ENCODE measurements at regions not wholly inside any gene's neighbourhood (a gene's known extent, or its start where the extent isn't known, plus 50 kb on each side); places are given as distances from the start of the nearest gene placed in this dataset.

DNA sequence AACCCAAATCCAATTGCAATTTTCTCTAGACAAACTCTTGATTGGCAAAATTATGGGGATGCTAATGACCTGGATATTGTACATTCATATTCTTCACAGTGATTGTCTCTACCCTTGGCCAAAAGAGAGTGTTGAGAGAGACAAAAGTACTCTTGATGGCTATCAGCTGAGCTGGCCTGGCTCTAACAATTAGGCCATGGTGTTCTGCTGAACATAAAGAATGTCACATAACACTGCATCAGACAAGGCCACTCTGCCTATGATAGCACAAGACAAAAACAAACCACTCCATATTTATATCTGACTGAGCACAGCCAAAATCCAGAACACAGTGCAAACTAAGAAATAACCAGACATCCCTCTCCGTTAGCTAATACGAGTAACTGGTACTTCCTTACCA is 101.7 kb downstream of the ADAMTS1 start:
- Histone ChIP-seq H3K36me3 (ENCODE audit: insufficient read depth, low read length) (no peaks in the 10 kb centered on the region), H3K4me3 (ENCODE audit: low read length) (no peak overlapping the region), H3K27ac (ENCODE audit: low read length) (no peak overlapping the region), H3K9ac (ENCODE audit: low read length) (no peak overlapping the region), H2AFZ (ENCODE audit: low read depth, low read length) (no peak overlapping the region), H3K27me3 (ENCODE audit: insufficient read depth, low read depth, low read length) (no peaks in the 10 kb centered on the region), H3K79me2 (replicated peaks; ENCODE audit: insufficient read depth, low read length) (no peaks in the 10 kb centered on the region), H3K9me2 (ENCODE audit: insufficient read depth, low read length) (no peaks in the 10 kb centered on the region), H3K4me2 (ENCODE audit: low read length) (no peak overlapping the region), H3F3A (ENCODE audit: insufficient read depth, low read length, poor library complexity, severe bottlenecking) (no peaks in the 10 kb centered on the region), H4K20me1 (ENCODE audit: insufficient read depth) (no peaks in the 10 kb centered on the region), H3K9me3 (ENCODE audit: low read length) (no peaks in the 10 kb centered on the region)
- no peak for TF ChIP-seq MXI1 (conservative IDR thresholded peaks at IDR 0.05; ENCODE audit: poor library complexity, severe bottlenecking)
- TF ChIP-seq EZH2 (IDR thresholded peaks at IDR 0.05; ENCODE audit: borderline replicate concordance, insufficient read depth, low read length, poor library complexity, severe bottlenecking), result no peak
- TF ChIP-seq SMC3 (conservative IDR thresholded peaks at IDR 0.05; ENCODE audit: poor library complexity), result no peak
- TF ChIP-seq POLR2AphosphoS5 (IDR thresholded peaks at IDR 0.05), result no peak
- TF ChIP-seq RAD21 (conservative IDR thresholded peaks at IDR 0.05), result no peak
- TF ChIP-seq CTCF (IDR thresholded peaks at IDR 0.05; ENCODE audit: poor library complexity, severe bottlenecking), result no peak
- TF ChIP-seq, protein P1, sequence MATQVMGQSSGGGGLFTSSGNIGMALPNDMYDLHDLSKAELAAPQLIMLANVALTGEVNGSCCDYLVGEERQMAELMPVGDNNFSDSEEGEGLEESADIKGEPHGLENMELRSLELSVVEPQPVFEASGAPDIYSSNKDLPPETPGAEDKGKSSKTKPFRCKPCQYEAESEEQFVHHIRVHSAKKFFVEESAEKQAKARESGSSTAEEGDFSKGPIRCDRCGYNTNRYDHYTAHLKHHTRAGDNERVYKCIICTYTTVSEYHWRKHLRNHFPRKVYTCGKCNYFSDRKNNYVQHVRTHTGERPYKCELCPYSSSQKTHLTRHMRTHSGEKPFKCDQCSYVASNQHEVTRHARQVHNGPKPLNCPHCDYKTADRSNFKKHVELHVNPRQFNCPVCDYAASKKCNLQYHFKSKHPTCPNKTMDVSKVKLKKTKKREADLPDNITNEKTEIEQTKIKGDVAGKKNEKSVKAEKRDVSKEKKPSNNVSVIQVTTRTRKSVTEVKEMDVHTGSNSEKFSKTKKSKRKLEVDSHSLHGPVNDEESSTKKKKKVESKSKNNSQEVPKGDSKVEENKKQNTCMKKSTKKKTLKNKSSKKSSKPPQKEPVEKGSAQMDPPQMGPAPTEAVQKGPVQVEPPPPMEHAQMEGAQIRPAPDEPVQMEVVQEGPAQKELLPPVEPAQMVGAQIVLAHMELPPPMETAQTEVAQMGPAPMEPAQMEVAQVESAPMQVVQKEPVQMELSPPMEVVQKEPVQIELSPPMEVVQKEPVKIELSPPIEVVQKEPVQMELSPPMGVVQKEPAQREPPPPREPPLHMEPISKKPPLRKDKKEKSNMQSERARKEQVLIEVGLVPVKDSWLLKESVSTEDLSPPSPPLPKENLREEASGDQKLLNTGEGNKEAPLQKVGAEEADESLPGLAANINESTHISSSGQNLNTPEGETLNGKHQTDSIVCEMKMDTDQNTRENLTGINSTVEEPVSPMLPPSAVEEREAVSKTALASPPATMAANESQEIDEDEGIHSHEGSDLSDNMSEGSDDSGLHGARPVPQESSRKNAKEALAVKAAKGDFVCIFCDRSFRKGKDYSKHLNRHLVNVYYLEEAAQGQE (IDR thresholded peaks at IDR 0.05; ENCODE audit: borderline replicate concordance), result no peak
- no peak for TF ChIP-seq EP300 (conservative IDR thresholded peaks at IDR 0.05; ENCODE audit: poor library complexity, severe bottlenecking)
- no peak for TF ChIP-seq TAF1 (IDR thresholded peaks at IDR 0.05; ENCODE audit: low read depth)

- Histone ChIP-seq H3K79me2 (replicated peaks; ENCODE audit: insufficient read depth, low read length) (no peaks in the 10 kb centered on the region), H3K27ac (ENCODE audit: low read length) (no peak overlapping the region), H3K4me3 (ENCODE audit: low read length) (no peak overlapping the region), H2AFZ (ENCODE audit: low read depth, low read length) (no peak overlapping the region), H3K27me3 (ENCODE audit: insufficient read depth, low read depth, low read length) (no peaks in the 10 kb centered on the region), H3K4me2 (ENCODE audit: low read length) (no peak overlapping the region), H4K20me1 (ENCODE audit: insufficient read depth) (no peaks in the 10 kb centered on the region), H3K9me2 (ENCODE audit: insufficient read depth, low read length) (no peaks in the 10 kb centered on the region), H3F3A (ENCODE audit: insufficient read depth, low read length, poor library complexity, severe bottlenecking) (no peaks in the 10 kb centered on the region), H3K9ac (ENCODE audit: low read length) (no peak overlapping the region), H3K36me3 (ENCODE audit: insufficient read depth, low read length) (no peaks in the 10 kb centered on the region), H3K9me3 (ENCODE audit: low read length) (no peaks in the 10 kb centered on the region)
- TF ChIP-seq CTCF (IDR thresholded peaks at IDR 0.05; ENCODE audit: poor library complexity, severe bottlenecking) (no peak), MXI1 (conservative IDR thresholded peaks at IDR 0.05; ENCODE audit: poor library complexity, severe bottlenecking) (no peak), POLR2AphosphoS5 (IDR thresholded peaks at IDR 0.05) (no peak), TAF1 (IDR thresholded peaks at IDR 0.05; ENCODE audit: low read depth) (no peak), RAD21 (conservative IDR thresholded peaks at IDR 0.05) (no peak), EP300 (conservative IDR thresholded peaks at IDR 0.05; ENCODE audit: poor library complexity, severe bottlenecking) (no peak), SMC3 (conservative IDR thresholded peaks at IDR 0.05; ENCODE audit: poor library complexity) (no peak), EZH2 (IDR thresholded peaks at IDR 0.05; ENCODE audit: borderline replicate concordance, insufficient read depth, low read length, poor library complexity, severe bottlenecking) (no peak)
- TF ChIP-seq, protein P1 (IDR thresholded peaks at IDR 0.05; ENCODE audit: borderline replicate concordance), result no peak
Measured at GRCh38 chr21:26739189-26739588, 106.0 kb downstream of the ADAMTS1 start.
